ENCODE measurements at regions not wholly inside any gene's neighbourhood (a gene's known extent, or its start where the extent isn't known, plus 50 kb on each side); places are given as distances from the start of the nearest gene placed in this dataset.

DNA sequence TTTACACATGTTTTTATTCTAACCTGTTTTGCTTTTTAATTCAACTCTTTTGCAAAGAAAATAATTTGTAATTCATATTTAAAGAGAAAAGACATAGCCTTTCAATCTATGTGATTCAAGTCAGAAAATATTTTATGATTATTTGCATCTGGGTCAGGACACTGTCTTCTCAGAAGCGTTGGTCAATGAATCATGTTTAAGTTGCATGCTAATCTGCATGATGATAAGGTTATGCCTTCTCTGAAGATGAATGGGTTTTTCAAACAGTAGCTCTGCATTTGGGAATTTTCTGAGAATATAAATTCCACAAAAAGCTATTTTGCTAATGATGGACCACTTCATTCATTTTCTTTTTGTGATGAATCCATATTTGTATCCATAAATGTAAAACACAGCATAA lies 282.5 kb downstream of the TMA16 start:
- no peaks in the 10 kb centered on the region for H3K4me1 Mint-ChIP-seq
- H3K9me3 Mint-ChIP-seq = no peaks in the 10 kb centered on the region
- H3K27ac Mint-ChIP-seq = no peak overlapping the region
- H3K4me3 Mint-ChIP-seq = no peak overlapping the region
- intact Hi-C loops (cut with micrococcal nuclease) = no loop called here
- no peaks in the 10 kb centered on the region for H3K36me3 Mint-ChIP-seq (ENCODE audit: low read depth)
- DNase-seq = no peak
- no peaks in the 10 kb centered on the region for H3K27me3 Mint-ChIP-seq

DNA sequence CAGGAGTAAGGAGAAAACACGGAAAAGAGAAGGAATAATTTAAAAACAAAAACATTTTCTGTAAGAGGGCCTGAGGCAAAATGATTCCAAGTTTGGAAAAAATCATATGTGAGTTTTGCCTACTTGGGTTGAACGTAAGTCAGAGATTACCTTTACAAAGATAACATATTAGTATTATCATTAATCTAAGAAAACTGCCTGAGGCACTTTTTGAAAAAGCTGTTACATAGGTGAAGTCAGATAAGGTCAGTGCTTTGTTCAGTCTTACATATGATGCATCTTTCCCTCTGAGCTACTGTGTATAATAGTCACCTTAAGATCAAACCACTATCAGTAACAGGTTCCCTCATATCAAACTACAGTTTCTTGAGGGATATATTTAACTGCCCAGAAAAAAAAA lies 287.2 kb downstream of the TMA16 start:
- intact Hi-C loops (cut with micrococcal nuclease) = no loop called here
- Mint-ChIP-seq H3K4me1 (no peaks in the 10 kb centered on the region), H3K36me3 (ENCODE audit: low read depth) (no peaks in the 10 kb centered on the region), H3K9me3 (no peaks in the 10 kb centered on the region), H3K27ac (no peak overlapping the region), H3K4me3 (no peak overlapping the region), H3K27me3 (no peaks in the 10 kb centered on the region)
- no peak for DNase-seq

DNA sequence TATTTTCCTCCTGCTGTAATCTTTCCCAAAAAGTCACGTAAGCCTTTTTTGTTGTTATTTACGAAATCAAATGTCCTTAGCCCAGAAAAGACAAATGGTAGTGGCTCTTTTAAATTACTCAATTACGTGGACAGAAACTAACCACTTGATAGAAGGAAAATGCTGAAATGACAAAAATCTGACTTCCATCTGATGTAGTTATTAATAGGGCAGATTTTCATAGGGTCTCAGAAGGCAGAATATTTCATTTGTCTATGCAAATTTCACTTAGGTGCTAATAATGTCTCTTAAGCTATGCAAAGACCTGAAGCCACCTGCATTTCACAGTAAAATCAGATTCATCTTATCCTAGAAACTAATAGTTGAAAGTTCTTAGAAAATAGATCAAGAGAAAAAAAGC lies 295.7 kb downstream of the TMA16 start:
- intact Hi-C loops (cut with micrococcal nuclease) = no loop called here
- H3K9me3 Mint-ChIP-seq = no peaks in the 10 kb centered on the region

DNA sequence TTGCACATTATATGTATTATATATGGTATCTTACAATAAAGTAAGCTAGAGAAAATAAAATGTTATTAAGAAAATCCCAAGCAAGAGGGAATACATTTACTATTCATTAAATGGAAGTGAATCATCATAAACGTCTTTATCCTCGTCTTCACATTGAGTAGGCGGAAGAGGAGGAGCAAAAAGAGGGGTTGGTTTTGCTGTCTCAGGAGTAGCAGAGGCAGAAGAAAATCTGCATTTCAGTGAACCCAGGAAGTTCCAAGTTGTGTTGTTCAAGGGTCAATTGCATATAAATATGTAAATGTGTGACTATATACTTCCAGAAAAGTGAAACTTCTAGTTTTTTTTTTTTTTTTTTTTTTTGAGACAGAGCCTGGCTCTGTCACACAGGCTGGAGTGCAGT lies 301.4 kb downstream of the TMA16 start:
- H3K4me3 Mint-ChIP-seq = no peak overlapping the region
- no peak for DNase-seq
- H3K27me3 Mint-ChIP-seq = no peaks in the 10 kb centered on the region
- intact Hi-C loops (cut with micrococcal nuclease) = no loop called here
- no peaks in the 10 kb centered on the region for H3K9me3 Mint-ChIP-seq
- H3K36me3 Mint-ChIP-seq (ENCODE audit: low read depth) = no peaks in the 10 kb centered on the region
- H3K4me1 Mint-ChIP-seq = no peaks in the 10 kb centered on the region
- H3K27ac Mint-ChIP-seq = no peak overlapping the region

More for the DNA sequence above, 295.7 kb downstream of the TMA16 start:
- Mint-ChIP-seq H3K36me3 (ENCODE audit: low read depth) (no peaks in the 10 kb centered on the region), H3K4me1 (no peaks in the 10 kb centered on the region), H3K27me3 (no peaks in the 10 kb centered on the region), H3K27ac (no peak overlapping the region), H3K4me3 (no peak overlapping the region)
- no peak for DNase-seq

DNA sequence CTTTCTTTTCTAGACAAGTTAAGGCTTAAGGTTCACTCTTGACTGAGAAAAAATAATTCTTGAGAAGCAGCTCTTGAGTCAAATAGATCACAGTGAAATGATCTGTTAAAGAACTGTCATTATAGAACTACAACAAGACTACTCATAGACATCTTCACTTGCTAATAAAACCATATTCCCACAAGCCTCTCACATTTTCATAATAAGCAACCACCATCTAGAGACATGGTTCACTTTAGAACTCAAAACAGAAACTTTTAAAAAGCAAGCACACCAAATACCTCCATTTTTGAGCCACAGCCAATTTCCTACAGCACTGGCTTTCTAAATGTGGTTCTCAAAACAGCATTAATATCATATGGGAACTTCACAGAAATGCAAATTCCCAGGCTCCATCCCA lies 309.5 kb downstream of the TMA16 start:
- intact Hi-C loops (cut with micrococcal nuclease) = no loop called here
- Mint-ChIP-seq H3K9me3 (no peaks in the 10 kb centered on the region), H3K4me1 (no peaks in the 10 kb centered on the region), H3K27me3 (no peaks in the 10 kb centered on the region), H3K4me3 (no peak overlapping the region), H3K36me3 (ENCODE audit: low read depth) (no peaks in the 10 kb centered on the region), H3K27ac (no peak overlapping the region)
- DNase-seq = no peak

DNA sequence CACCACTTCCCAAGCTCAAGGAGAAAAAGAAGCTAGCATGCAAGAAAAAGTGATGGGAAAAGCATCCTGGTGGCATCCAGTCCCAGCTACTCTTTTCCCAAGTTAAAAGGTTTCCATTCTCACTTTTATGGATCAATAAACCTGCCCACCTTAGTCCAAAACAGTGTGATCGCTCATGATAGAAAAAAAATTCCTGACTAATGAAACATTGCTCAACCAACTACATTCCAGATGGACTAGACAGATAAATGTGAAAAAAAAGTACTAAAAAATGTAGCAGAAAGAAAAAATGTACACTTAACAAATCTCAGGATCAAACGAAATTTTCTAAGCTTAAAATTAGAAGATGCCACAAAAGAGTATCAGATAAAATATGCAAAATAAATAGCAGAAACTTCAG lies 312.2 kb downstream of the TMA16 start:
- Mint-ChIP-seq H3K9me3 (no peaks in the 10 kb centered on the region), H3K27ac (no peak overlapping the region), H3K4me3 (no peak overlapping the region), H3K4me1 (no peaks in the 10 kb centered on the region), H3K27me3 (no peaks in the 10 kb centered on the region), H3K36me3 (ENCODE audit: low read depth) (no peaks in the 10 kb centered on the region)
- intact Hi-C loops (cut with micrococcal nuclease) = no loop called here
- DNase-seq = no peak

DNA sequence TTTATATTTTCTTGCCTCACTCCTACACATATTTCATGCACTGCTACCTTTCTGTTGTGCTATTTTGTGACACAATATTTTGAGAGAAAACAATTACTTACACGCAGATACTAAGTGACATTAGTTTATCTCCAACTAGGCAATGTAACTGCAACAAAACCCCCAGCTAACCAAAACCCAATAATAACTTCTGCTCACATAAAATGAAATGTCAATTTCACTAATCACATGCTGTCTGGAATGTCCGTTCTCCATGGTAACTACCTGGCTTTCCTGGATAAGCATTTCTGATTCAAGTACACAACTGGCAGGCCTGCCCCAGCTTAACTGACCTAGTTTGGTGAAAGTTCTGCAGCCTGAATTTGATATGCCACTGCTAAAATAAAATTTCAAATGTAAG lies 313.5 kb downstream of the TMA16 start:
- DNase-seq = no peak
- no peak overlapping the region for H3K27ac Mint-ChIP-seq
- H3K36me3 Mint-ChIP-seq (ENCODE audit: low read depth) = no peaks in the 10 kb centered on the region
- H3K4me1 Mint-ChIP-seq = no peaks in the 10 kb centered on the region
- intact Hi-C loops (cut with micrococcal nuclease) = no loop called here
- no peak overlapping the region for H3K4me3 Mint-ChIP-seq
- H3K27me3 Mint-ChIP-seq = no peaks in the 10 kb centered on the region
- H3K9me3 Mint-ChIP-seq = no peaks in the 10 kb centered on the region

DNA sequence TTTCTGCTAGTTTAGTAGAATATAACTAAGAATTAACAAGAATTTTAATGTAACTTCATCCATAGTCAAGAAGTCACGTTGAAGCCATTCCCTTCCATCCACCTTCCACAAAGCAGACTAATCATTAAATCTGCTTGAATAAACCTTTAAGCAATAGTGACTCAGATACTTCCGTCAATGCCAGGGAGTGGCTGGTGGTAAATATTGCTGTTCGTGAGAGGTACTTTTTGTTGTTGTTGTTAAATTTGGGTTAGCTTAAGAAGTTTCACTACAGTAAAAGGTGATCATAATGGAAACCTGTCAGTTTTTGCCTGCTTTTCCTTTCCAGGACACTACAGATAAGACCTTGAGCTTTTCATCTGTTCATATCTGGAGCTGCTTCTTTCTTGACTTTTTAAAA lies 316.3 kb downstream of the TMA16 start:
- H3K36me3 Mint-ChIP-seq (ENCODE audit: low read depth) = no peaks in the 10 kb centered on the region
- H3K4me1 Mint-ChIP-seq = no peaks in the 10 kb centered on the region
- intact Hi-C loops (cut with micrococcal nuclease) = no loop called here
- no peaks in the 10 kb centered on the region for H3K9me3 Mint-ChIP-seq
- no peak overlapping the region for H3K4me3 Mint-ChIP-seq
- H3K27ac Mint-ChIP-seq = no peak overlapping the region
- no peak for DNase-seq
- no peaks in the 10 kb centered on the region for H3K27me3 Mint-ChIP-seq

DNA sequence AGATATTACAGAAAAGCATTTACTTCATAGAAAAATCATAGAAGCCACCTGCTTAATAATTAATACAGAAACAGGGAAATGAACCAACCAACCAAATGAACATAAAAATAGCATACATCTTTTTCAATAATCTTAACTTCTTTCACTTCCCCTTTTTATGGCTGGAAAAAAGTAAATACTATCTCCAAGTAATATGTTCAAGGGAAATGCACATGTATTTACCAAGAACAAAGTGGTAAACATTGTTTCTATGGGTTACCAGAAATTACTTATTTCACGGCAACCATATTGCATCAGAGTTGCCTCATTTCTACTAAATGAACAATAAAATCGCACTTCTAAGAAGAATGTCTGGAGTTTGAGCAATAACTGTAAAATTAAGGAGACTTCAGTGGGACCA lies 321.3 kb downstream of the TMA16 start:
- H3K4me3 Mint-ChIP-seq = no peak overlapping the region
- H3K27ac Mint-ChIP-seq = no peak overlapping the region
- DNase-seq = no peak
- H3K4me1 Mint-ChIP-seq = no peaks in the 10 kb centered on the region
- intact Hi-C loops (cut with micrococcal nuclease) = no loop called here
- no peaks in the 10 kb centered on the region for H3K9me3 Mint-ChIP-seq
- no peaks in the 10 kb centered on the region for H3K27me3 Mint-ChIP-seq
- no peaks in the 10 kb centered on the region for H3K36me3 Mint-ChIP-seq (ENCODE audit: low read depth)

DNA sequence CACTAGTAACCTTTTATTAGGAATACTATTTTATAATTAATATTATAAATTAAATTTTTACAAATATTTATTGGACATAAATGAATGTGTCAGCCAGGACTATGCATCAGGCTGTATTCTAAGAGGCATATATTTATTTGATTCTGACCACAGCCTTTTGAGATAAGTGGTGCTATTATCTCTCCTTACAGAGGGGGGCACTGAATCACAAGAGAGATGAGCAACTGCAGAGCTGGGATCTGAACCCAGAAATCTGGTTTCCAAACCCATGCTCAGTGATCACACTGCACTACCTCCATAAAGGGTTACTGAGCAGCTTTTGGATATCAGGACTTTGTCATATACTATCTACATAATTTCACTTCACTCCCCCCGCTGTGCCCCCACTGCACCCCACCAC lies 322.0 kb downstream of the TMA16 start:
- H3K36me3 Mint-ChIP-seq (ENCODE audit: low read depth) = no peaks in the 10 kb centered on the region
- H3K27me3 Mint-ChIP-seq = no peaks in the 10 kb centered on the region
- intact Hi-C loops (cut with micrococcal nuclease) = no loop called here
- no peak overlapping the region for H3K27ac Mint-ChIP-seq
- no peaks in the 10 kb centered on the region for H3K4me1 Mint-ChIP-seq
- H3K9me3 Mint-ChIP-seq = no peaks in the 10 kb centered on the region
- H3K4me3 Mint-ChIP-seq = no peak overlapping the region
- no peak for DNase-seq

DNA sequence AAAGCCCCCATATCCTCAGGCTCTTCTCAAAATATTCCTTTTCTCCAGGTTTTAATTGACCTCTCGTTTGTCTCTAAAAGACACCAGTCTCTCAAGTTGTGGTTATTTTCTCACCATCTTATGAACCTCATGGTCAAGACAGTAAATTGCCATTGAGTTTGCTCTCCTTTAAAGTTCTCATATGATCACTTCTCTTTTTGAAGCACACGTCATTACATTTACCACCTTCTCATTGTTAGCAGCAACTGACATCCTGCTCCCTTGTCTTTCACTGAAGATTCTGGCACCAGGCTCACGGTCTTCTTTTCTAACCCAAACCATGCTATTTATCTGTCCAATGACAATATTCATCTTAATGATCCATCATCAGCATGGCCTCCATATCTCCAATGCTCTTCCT lies 324.2 kb downstream of the TMA16 start:
- Mint-ChIP-seq H3K4me1 (no peaks in the 10 kb centered on the region), H3K9me3 (no peaks in the 10 kb centered on the region), H3K27ac (no peak overlapping the region), H3K27me3 (no peaks in the 10 kb centered on the region), H3K4me3 (no peak overlapping the region), H3K36me3 (ENCODE audit: low read depth) (no peaks in the 10 kb centered on the region)
- no peak for DNase-seq
- intact Hi-C loops (cut with micrococcal nuclease) = no loop called here

DNA sequence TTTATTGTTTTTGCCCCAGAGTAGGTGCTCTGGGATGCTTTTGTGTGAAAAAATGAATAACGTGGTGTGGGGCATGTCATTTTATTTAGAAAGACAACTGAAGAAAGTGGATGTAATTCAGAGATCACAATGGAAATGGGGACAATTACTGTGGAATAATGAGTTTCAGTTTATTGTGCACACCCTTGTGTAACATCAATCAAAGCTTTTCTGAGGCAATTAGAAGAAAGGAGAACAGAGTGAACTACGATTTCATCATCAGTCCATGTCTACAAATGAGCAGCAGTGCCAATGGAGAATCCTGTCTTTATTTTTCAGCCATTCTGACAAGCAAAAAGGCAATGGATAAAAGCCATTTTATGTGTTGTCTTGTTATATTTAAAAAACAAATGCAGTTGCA lies 339.2 kb downstream of the TMA16 start:
- DNase-seq = no peak
- no peak overlapping the region for H3K27ac Mint-ChIP-seq
- no peaks in the 10 kb centered on the region for H3K4me1 Mint-ChIP-seq
- intact Hi-C loops (cut with micrococcal nuclease) = no loop called here
- H3K9me3 Mint-ChIP-seq = no peaks in the 10 kb centered on the region
- H3K4me3 Mint-ChIP-seq = no peak overlapping the region
- H3K27me3 Mint-ChIP-seq = no peaks in the 10 kb centered on the region
- H3K36me3 Mint-ChIP-seq (ENCODE audit: low read depth) = no peaks in the 10 kb centered on the region

DNA sequence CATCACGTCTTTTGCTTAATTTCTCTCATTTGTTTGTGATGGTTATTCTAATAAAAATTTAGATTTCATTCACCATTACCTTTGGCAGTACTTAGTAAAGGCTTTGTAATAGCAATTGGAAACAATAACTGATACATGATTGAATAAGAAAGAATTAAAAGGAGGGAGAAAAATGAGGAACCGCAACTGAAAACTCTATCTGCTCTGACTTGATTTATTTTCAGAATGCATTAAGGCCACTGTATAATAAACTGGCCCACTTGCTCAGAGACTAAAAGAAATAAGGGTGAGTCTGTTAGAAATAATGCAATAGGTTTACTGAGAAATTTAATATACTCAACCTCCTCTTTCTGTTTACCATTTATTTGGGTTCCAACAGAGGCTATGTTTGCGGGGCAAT lies 351.5 kb downstream of the TMA16 start:
- Mint-ChIP-seq H3K9me3 (no peaks in the 10 kb centered on the region), H3K4me1 (no peaks in the 10 kb centered on the region), H3K27ac (no peak overlapping the region), H3K27me3 (no peaks in the 10 kb centered on the region), H3K36me3 (ENCODE audit: low read depth) (no peaks in the 10 kb centered on the region), H3K4me3 (no peak overlapping the region)
- intact Hi-C loops (cut with micrococcal nuclease) = no loop called here
- DNase-seq = no peak

DNA sequence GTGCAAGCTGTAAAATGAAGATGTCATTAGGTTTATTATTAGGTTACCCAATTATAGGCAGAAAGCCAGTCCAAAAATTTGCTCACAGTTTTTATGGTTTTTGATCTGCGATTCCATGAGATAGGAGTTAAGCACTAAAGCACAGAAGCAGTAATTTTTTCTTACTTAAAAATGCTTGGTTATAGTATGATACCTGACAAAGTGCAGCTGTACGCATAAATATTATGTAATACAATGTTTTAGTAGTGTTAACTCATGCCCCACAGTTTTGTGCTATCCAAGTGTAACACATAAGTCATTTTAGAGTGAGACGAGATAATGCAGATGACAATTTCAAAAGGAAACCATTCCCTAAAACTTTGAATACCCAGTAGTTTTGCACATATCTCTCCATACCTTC lies 357.8 kb downstream of the TMA16 start:
- H3K27ac Mint-ChIP-seq = no peak overlapping the region
- H3K4me3 Mint-ChIP-seq = no peak overlapping the region
- H3K27me3 Mint-ChIP-seq = no peaks in the 10 kb centered on the region
- no peaks in the 10 kb centered on the region for H3K36me3 Mint-ChIP-seq (ENCODE audit: low read depth)
- intact Hi-C loops (cut with micrococcal nuclease) = no loop called here
- H3K4me1 Mint-ChIP-seq = no peaks in the 10 kb centered on the region
- DNase-seq = no peak
- no peaks in the 10 kb centered on the region for H3K9me3 Mint-ChIP-seq

DNA sequence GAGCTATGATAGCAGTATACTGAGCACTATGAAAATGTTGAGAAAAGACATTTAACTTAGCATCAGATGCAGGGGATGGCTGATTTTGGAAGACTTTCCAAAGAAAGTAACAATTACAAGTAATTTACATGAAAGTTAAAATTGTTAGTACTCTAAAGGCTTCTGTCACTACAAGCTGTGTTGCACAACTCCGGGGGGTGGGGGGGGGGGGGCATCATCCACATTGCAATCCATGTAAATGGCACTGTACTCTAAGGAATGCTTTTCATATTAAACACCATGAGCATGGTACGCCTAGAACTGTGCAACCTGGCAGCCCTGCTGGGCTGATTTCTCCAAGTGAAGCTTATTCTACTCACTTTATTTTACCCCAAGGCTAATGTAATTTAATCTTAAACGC lies 363.4 kb downstream of the TMA16 start:
- intact Hi-C loops (cut with micrococcal nuclease) = no loop called here
- Mint-ChIP-seq H3K4me1 (no peaks in the 10 kb centered on the region), H3K9me3 (no peaks in the 10 kb centered on the region), H3K4me3 (no peak overlapping the region), H3K36me3 (ENCODE audit: low read depth) (no peaks in the 10 kb centered on the region), H3K27me3 (no peaks in the 10 kb centered on the region), H3K27ac (no peak overlapping the region)
- DNase-seq = no peak

DNA sequence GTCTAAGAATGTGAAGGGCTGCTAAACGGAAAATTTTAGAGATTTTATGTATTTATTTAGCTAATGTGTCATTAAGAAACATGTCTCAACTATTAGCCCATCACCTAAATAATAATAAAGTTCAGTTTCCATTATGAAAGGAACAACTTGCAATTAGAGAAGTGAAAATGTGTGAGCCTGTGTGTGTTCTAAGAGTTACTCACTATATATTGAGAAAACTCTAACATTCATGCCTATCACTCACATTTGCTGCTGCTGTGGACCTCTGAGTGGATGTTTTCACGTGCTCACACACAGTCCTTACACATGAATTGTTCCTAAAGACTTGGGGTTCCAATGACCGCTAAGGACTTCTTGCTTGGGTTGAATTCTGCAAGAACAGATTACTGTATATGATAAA lies 364.0 kb downstream of the TMA16 start:
- Mint-ChIP-seq H3K27me3 (no peaks in the 10 kb centered on the region), H3K36me3 (ENCODE audit: low read depth) (no peaks in the 10 kb centered on the region), H3K27ac (no peak overlapping the region), H3K9me3 (no peaks in the 10 kb centered on the region), H3K4me3 (no peak overlapping the region), H3K4me1 (no peaks in the 10 kb centered on the region)
- DNase-seq = no peak
- intact Hi-C loops (cut with micrococcal nuclease) = no loop called here

Measured in activated CD4-positive, alpha-beta T cell treated with anti-CD3 and anti-CD28 coated beads, Interleukin-2, amount 10 ng/mL, durations not matched to agents 24 days and 14 days (primary cell).